HUES6 (cell line): ENCODE measurements at regions not wholly inside any gene's neighbourhood (a gene's known extent, or its start where the extent isn't known, plus 50 kb on each side); places are given as distances from the start of the nearest gene placed in this dataset.

ENCODE experiments used
- H3K27ac ChIP-seq: 2 replicates; pipeline ENCODE4 v1.7.0; 2013; ENCODE audit warnings: low read depth, mild to moderate bottlenecking, low read length, inconsistent platforms
- H3K27me3 ChIP-seq: 2 replicates; pipeline ENCODE4 v1.6.1; 2013; ENCODE audit warnings: low read length; ENCODE audit not compliant: control insufficient read depth, insufficient read depth
- H3K36me3 ChIP-seq: 2 replicates; pipeline ENCODE4 v1.6.1; 2013; ENCODE audit warnings: low read length; ENCODE audit not compliant: control insufficient read depth, insufficient read depth
- H3K4me1 ChIP-seq: 2 replicates; pipeline ENCODE4 v1.6.1; 2013; ENCODE audit warnings: low read length; ENCODE audit not compliant: control insufficient read depth, insufficient read depth
- H3K4me3 ChIP-seq: 2 replicates; pipeline ENCODE4 v1.5.1; 2013; ENCODE audit warnings: low read depth, low read length
- H3K9ac ChIP-seq: one replicate; pipeline ENCODE4 v1.6.1; 2013; ENCODE audit warnings: mild to moderate bottlenecking, low read length
- H3K9me3 ChIP-seq: 2 replicates; pipeline ENCODE4 v1.6.1; 2013; ENCODE audit warnings: low read depth, low read length; ENCODE audit not compliant: control insufficient read depth, insufficient read depth

DNA sequence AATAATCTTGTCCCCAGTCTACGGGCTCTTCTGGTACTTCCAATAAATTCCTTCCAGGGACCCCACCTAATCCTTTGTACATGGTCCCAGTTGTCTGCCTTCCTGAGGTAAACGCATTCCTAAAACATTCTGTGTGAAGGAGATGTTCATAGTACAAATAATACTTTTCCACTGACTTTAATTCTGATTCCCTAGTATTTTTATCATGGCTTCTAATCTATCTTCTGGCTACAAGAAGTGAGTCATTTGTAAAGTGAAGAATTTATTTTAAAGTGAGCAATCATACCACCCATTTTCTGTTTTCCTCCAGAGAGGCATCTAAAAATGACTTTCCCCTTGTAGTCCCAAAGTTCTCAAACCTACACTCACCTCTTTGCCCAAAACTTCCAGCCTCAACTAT, 65.9 kb upstream of the NUDT4 start:
- H3K9ac ChIP-seq: no peak overlapping the region

GRCh38 chr12:93314177-93314497, 63.6 kb upstream of the NUDT4 start:
- Histone ChIP-seq H3K27ac (no peak overlapping the region), H3K9ac (no peak overlapping the region), H3K4me3 (no peak overlapping the region; the same call in 1 of the 2 replicates), H3K27me3 (no peaks in the 10 kb centered on the region), H3K4me1 (peaks cover 3% of the 10 kb centered on the region; the same call in 1 of the 2 replicates), H3K9me3 (no peaks in the 10 kb centered on the region), H3K36me3 (no peaks in the 10 kb centered on the region)

More for the DNA sequence above, 65.9 kb upstream of the NUDT4 start:
- Histone ChIP-seq H3K36me3 (no peaks in the 10 kb centered on the region), H3K9me3 (no peaks in the 10 kb centered on the region), H3K4me3 (no peak overlapping the region), H3K27ac (no peak overlapping the region), H3K27me3 (no peaks in the 10 kb centered on the region), H3K4me1 (peaks cover 3% of the 10 kb centered on the region; the same call in 1 of the 2 replicates)

DNA sequence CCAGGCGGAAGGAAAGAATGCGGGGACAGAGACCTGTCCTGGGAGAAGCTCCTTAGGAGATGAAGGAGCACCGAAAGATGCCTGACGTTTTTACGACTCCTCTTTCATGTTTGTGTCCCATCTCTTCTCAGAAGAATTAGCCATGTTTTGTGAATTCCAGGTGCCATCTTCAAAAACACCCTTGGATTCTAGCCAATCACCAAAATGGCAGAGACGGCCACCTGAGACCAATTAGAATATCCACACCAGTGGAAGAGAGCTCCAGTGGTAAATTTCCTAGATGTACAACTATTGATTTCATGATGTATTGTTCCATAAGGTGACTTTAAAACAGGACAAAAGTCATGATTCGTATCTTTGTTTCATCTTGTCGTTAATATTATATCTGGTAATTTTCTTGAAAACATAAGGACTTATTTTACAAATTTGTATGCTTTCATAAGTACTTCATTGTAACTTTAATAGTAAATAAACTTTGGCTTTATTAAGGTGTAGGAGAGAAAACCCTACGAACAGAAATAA, 62.3 kb upstream of the NUDT4 start:
- Histone ChIP-seq H3K9me3 (no peaks in the 10 kb centered on the region), H3K27me3 (no peaks in the 10 kb centered on the region), H3K27ac (no peak overlapping the region), H3K9ac (no peak overlapping the region), H3K4me3 (peak overlapping the region; percentile 45; the same call in 1 of the 2 replicates), H3K36me3 (no peaks in the 10 kb centered on the region), H3K4me1 (peaks cover 3% of the 10 kb centered on the region; the same call in 1 of the 2 replicates)

DNA sequence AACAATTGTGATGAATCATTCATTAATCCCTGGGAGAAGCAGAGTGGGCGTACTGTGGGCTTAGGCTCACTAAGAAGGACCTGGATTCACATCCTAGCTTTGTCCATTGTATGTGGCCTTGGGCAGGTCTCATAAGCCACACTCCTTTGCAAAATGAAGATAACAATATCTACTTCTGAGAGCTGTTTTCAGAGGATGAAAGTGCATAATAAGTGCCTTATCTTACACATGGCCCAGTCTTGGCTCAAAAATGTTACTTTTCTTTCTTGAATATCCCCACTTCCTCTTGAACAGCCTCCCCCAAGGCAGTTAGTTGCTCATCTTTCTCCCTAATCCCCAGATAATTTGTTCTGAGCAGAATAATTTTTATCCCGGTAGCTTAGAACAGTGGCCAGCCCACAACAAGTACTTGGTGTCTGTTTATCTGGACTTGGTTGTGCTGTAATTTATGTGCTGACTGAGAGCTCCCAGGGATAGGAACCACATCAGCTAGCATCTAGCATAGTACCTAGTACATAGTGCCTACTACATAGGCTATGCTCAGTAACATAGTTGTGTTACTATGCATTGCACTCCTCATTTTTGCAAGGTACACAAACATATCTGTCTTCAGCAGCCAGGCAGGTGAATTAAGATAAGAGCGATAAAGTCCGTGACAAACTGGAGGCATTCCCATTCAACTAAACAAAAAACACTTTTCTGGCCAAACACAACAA, 61.7 kb upstream of the NUDT4 start:
- Histone ChIP-seq H3K27me3 (no peaks in the 10 kb centered on the region), H3K4me1 (peaks cover 3% of the 10 kb centered on the region; the same call in 1 of the 2 replicates), H3K27ac (no peak overlapping the region), H3K4me3 (no peak overlapping the region), H3K9me3 (no peaks in the 10 kb centered on the region), H3K9ac (no peak overlapping the region), H3K36me3 (no peaks in the 10 kb centered on the region)

DNA sequence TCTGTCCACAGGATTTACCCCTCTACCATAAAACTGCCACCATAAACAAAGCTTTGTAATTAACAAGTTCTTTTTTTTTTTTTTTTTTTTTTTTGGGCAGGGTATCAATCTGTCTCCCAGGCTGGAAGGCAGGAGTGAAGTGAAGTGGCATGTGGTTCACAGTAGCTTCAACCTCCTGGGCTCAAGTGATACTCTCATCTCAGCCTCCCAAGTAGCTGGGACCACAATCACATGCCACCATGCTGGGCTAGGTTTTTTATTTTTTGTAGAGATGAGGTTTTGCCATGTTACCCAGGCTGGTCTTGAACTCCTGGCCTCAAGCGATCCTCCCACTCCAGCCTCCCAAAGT, 61.1 kb upstream of the NUDT4 start:
- Histone ChIP-seq H3K4me3 (no peak overlapping the region), H3K9ac (no peak overlapping the region), H3K27ac (no peak overlapping the region), H3K36me3 (no peaks in the 10 kb centered on the region), H3K9me3 (no peaks in the 10 kb centered on the region), H3K4me1 (peaks cover 3% of the 10 kb centered on the region; the same call in 1 of the 2 replicates), H3K27me3 (no peaks in the 10 kb centered on the region)

DNA sequence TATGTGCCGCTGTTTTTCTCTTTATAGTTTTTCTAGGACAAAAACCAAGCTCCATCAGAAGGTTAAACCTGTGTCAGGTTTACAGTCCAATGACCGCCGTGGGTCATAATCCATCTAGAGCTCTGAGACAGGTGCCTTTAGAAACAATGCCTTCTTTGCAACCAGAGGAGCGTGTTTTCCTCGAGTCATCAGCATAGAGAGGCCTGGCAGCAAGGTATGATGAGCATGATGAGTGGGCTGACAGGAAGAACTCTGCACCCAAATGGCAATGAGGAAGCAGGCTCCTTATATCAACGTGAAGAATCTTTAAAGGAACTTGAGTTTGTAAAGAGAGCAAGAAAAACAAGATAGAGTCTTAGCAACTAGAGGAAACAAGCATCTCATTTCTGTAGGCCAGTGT, 60.5 kb upstream of the NUDT4 start:
- no peaks in the 10 kb centered on the region for H3K27me3 ChIP-seq
- H3K4me3 ChIP-seq: no peak overlapping the region
- H3K27ac ChIP-seq: no peak overlapping the region
- H3K9me3 ChIP-seq: no peaks in the 10 kb centered on the region
- no peak overlapping the region for H3K9ac ChIP-seq
- no peaks in the 10 kb centered on the region for H3K36me3 ChIP-seq
- peaks cover 3% of the 10 kb centered on the region; the same call in 1 of the 2 replicates for H3K4me1 ChIP-seq

GRCh38 chr12:93318720-93319522, 58.8 kb upstream of the NUDT4 start:
- no peak overlapping the region for H3K4me3 ChIP-seq
- H3K9me3 ChIP-seq: no peaks in the 10 kb centered on the region
- no peak overlapping the region for H3K27ac ChIP-seq
- no peaks in the 10 kb centered on the region for H3K36me3 ChIP-seq
- H3K4me1 ChIP-seq: peaks cover 3% of the 10 kb centered on the region; the same call in 1 of the 2 replicates
- H3K9ac ChIP-seq: no peak overlapping the region
- H3K27me3 ChIP-seq: no peaks in the 10 kb centered on the region

DNA sequence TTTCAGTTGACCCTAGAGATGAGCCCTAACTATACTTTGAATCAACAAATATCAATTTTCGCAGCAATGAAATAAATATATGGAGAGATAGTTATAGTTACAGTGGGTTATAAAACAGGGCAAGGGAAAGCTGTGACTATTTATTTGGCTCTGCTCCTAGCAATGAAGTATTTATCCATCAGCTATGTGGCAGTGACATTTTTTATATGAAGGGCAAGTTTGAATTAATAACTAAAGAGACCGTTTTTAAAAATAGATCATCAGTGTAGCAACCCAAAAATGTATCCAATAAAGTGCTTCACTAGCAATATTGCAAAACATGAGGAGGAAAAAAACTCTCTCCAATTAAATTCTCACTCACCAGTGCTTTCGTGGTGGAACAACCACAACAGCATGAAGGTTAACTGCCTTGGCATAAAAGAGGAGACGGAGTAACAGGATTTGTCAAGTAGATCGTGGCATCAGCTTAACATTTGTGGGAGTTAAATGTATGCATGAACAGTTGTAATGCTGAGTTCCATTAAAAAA, 58.1 kb upstream of the NUDT4 start:
- Histone ChIP-seq H3K9me3 (no peaks in the 10 kb centered on the region), H3K27me3 (no peaks in the 10 kb centered on the region), H3K27ac (no peak overlapping the region), H3K4me3 (no peak overlapping the region), H3K9ac (no peak overlapping the region), H3K4me1 (0 out of 2 replicates have a peak, but pooled peaks cover under 1% of the 10 kb centered on the region), H3K36me3 (no peaks in the 10 kb centered on the region)

GRCh38 chr12:93322784-93323183, 54.9 kb upstream of the NUDT4 start:
- Histone ChIP-seq H3K36me3 (no peaks in the 10 kb centered on the region), H3K27ac (no peak overlapping the region), H3K4me1 (no peaks in the 10 kb centered on the region), H3K4me3 (no peak overlapping the region), H3K9ac (no peak overlapping the region), H3K27me3 (no peaks in the 10 kb centered on the region), H3K9me3 (no peaks in the 10 kb centered on the region)

DNA sequence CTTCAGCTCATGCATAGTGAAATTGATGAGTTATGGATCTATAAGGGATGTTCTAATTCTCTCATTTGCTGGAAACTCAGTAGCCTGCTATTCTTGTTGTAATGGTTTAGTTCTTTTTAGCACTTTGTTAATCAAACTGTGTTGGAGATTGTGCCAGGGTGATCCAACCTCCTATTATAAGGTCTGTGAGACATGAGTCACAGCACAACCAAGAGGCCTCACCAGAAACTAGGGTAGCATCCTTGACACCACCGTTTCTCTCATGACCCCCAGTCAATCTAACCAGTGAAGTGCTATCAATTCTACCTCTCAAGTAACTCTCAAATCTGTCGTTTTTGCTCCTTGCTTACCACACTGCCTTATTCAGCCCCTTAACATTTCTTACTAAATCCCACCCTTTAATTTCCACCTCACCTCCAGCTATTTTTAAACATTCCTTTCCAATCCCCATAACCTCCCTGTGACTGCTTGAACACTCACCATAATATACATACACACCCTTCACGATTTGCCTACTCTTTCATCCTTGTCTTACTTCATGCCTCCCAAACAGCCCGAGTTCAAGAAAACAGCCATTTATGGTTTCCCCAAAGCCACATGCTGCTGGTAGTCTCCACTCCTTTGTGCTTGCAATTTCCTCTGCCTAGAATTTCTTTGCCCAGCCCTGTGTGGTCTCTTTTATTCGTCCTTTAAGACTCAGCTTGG, 53.9 kb upstream of the NUDT4 start:
- H3K9me3 ChIP-seq: no peaks in the 10 kb centered on the region

More for the DNA sequence above, 53.9 kb upstream of the NUDT4 start:
- Histone ChIP-seq H3K4me3 (no peak overlapping the region), H3K4me1 (no peaks in the 10 kb centered on the region), H3K27me3 (no peaks in the 10 kb centered on the region), H3K27ac (no peak overlapping the region), H3K9ac (no peak overlapping the region), H3K36me3 (no peaks in the 10 kb centered on the region)
